HG02763 (cell line): ENCODE measurements at regions not wholly inside any gene's neighbourhood (a gene's known extent, or its start where the extent isn't known, plus 50 kb on each side); places are given as distances from the start of the nearest gene placed in this dataset.

Experiments used
- ATAC-seq: cut with Tn5 transposase; IDR thresholded peaks from one replicate; pipeline ENCODE4 v1.9.1; 2021; ENCODE audit warnings: mild to moderate bottlenecking, moderate library complexity; ENCODE audit not compliant: unreplicated experiment

- no peak for ATAC-seq
Observed at GRCh38 chr7:25789701-25790640, 362.0 kb upstream of the NFE2L3 start.

GRCh38 chr7:25790963-25791362 lies 361.0 kb upstream of the NFE2L3 start:
- no peak for ATAC-seq

GRCh38 chr7:25792586-25792985 lies 359.4 kb upstream of the NFE2L3 start:
- ATAC-seq, result no peak

- no peak for ATAC-seq
Observed at GRCh38 chr7:25795824-25796235, 356.2 kb upstream of the NFE2L3 start.

- ATAC-seq, result no peak
Observed at GRCh38 chr7:25798344-25798743, 353.7 kb upstream of the NFE2L3 start.

GRCh38 chr7:25801214-25801613 lies 350.8 kb upstream of the NFE2L3 start:
- ATAC-seq, result no peak

GRCh38 chr7:25802057-25802456 lies 349.9 kb upstream of the NFE2L3 start:
- ATAC-seq, result no peak

- ATAC-seq, result no peak
Observed at GRCh38 chr7:25802473-25802872, 349.5 kb upstream of the NFE2L3 start.

- no peak for ATAC-seq
Observed at GRCh38 chr7:25803117-25803887, 348.7 kb upstream of the NFE2L3 start.

GRCh38 chr7:25804154-25804553 lies 347.8 kb upstream of the NFE2L3 start:
- no peak for ATAC-seq

GRCh38 chr7:25805027-25805687 lies 346.8 kb upstream of the NFE2L3 start:
- no peak for ATAC-seq

GRCh38 chr7:25807086-25807611 lies 344.8 kb upstream of the NFE2L3 start:
- ATAC-seq, result no peak

GRCh38 chr7:25809441-25809840 lies 342.6 kb upstream of the NFE2L3 start:
- ATAC-seq, result no peak

- ATAC-seq, result no peak
Observed at GRCh38 chr7:25812086-25812850, 339.7 kb upstream of the NFE2L3 start.

- no peak for ATAC-seq
Observed at GRCh38 chr7:25813381-25813780, 338.6 kb upstream of the NFE2L3 start.

GRCh38 chr7:25815711-25816110 lies 336.3 kb upstream of the NFE2L3 start:
- ATAC-seq, result no peak

- ATAC-seq, result no peak
Observed at GRCh38 chr7:25820432-25821040, 331.5 kb upstream of the NFE2L3 start.

GRCh38 chr7:25821225-25821624 lies 330.8 kb upstream of the NFE2L3 start:
- no peak for ATAC-seq

- no peak for ATAC-seq
Observed at GRCh38 chr7:25822823-25823222, 329.2 kb upstream of the NFE2L3 start.

- ATAC-seq, result peak; percentile 72
Observed at GRCh38 chr7:25823571-25823970, 328.4 kb upstream of the NFE2L3 start.
